ENCODE measurements at regions not wholly inside any gene's neighbourhood (a gene's known extent, or its start where the extent isn't known, plus 50 kb on each side); places are given as distances from the start of the nearest gene placed in this dataset.

DNA sequence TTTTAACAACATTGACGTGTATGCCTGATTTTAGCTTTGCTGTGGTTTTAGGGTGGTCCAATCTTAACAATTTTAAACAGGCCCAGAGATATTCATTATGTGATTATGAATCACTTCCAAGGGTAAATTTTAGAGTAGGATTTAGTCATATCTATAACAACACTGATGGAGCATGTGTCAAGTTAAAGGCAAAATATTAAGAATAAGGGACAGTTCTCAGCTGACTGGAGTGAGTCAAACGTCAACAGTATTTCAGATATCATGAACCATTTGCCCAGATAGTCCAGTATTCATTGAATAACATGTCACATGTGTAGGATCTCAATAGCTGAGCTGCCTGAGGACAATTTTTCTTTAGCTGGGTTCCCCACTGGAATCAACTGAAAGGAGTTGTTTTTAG, 61.3 kb upstream of the VCX2 start:
- Histone ChIP-seq H3K9me3 (no peaks in the 10 kb centered on the region), H3K27ac (no peak overlapping the region), H3K27me3 (no peaks in the 10 kb centered on the region), H3K36me3 (no peaks in the 10 kb centered on the region), H3K4me3 (no peak overlapping the region), H3K4me1 (no peaks in the 10 kb centered on the region)
- TF ChIP-seq, protein P1, sequence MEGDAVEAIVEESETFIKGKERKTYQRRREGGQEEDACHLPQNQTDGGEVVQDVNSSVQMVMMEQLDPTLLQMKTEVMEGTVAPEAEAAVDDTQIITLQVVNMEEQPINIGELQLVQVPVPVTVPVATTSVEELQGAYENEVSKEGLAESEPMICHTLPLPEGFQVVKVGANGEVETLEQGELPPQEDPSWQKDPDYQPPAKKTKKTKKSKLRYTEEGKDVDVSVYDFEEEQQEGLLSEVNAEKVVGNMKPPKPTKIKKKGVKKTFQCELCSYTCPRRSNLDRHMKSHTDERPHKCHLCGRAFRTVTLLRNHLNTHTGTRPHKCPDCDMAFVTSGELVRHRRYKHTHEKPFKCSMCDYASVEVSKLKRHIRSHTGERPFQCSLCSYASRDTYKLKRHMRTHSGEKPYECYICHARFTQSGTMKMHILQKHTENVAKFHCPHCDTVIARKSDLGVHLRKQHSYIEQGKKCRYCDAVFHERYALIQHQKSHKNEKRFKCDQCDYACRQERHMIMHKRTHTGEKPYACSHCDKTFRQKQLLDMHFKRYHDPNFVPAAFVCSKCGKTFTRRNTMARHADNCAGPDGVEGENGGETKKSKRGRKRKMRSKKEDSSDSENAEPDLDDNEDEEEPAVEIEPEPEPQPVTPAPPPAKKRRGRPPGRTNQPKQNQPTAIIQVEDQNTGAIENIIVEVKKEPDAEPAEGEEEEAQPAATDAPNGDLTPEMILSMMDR (IDR thresholded peaks at IDR 0.05) = no peak
- intact Hi-C loops (cut with DNase I) = no loop called here
- no peak for DNase-seq (ENCODE audit: low spot score in 2 of 2)

DNA sequence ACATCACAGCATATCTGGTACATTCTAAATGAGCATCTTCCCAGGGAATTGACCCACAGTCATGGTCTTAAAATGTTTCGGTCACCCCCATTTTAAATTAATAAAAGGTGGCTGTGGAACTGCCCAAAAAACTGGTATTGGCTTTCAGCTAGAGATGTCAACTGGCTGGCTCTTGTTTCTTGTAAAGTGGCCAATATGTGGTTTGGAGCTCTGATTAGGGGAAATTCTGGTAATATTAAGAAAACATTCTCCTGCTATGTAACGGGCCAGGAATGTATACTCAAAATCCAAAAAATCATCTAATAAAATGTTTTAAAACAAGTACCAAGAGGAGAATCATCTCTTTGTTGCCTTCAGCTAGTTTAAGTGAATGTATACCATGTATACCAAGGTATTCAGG, 62.0 kb upstream of the VCX2 start:
- intact Hi-C loops (cut with DNase I) = no loop called here
- TF ChIP-seq, protein P1 (IDR thresholded peaks at IDR 0.05) = no peak
- H3K4me1 ChIP-seq = no peaks in the 10 kb centered on the region
- no peak overlapping the region for H3K27ac ChIP-seq
- no peaks in the 10 kb centered on the region for H3K27me3 ChIP-seq
- H3K36me3 ChIP-seq = no peaks in the 10 kb centered on the region
- no peak for DNase-seq (ENCODE audit: low spot score in 2 of 2)
- no peak overlapping the region for H3K4me3 ChIP-seq
- H3K9me3 ChIP-seq = no peaks in the 10 kb centered on the region

DNA sequence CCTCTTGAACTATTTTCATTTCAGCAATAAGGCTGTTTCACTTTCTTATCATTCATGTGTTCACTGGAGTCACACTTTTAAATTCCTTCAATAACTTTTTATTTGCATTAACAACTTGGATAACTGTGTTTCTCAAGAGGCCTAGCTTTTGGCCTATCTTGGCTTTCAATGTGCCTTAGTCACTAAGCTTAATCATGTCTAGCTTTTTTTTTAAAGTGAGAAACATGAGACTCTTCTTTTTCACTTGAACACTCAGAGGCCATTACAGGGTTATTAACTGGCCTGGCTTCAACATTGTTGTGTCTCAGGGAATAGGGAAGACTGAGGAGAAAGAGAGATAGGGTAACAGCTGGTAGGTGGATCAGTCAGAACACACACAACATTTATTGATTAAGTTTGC, 64.0 kb upstream of the VCX2 start:
- TF ChIP-seq, protein P1 (IDR thresholded peaks at IDR 0.05) = no peak

DNA sequence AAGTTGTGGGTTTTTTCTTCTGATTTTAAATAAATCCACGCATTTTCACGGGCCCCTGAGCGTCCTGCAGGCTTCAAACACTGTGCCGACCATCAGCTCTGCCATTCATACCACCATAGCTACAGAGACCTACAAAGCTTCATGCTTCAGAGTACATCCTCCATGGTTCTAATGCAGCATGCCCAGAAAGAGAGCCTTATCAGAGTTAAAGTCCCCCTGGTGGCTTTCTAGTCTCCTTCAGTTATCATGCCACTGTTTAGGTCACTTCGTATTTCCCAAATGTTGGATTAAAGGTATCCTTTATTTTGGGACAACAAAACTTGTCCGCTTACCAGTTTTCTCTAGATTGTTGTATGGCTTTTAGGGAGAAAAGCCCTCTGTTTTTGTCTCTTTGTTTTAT, 66.7 kb upstream of the VCX2 start:
- no peak for DNase-seq (ENCODE audit: low spot score in 2 of 2)
- no peak overlapping the region for H3K27ac ChIP-seq
- H3K9me3 ChIP-seq = no peaks in the 10 kb centered on the region
- intact Hi-C loops (cut with DNase I) = no loop called here
- no peaks in the 10 kb centered on the region for H3K36me3 ChIP-seq
- TF ChIP-seq, protein P1 (IDR thresholded peaks at IDR 0.05) = no peak
- no peaks in the 10 kb centered on the region for H3K27me3 ChIP-seq
- no peaks in the 10 kb centered on the region for H3K4me1 ChIP-seq
- no peak overlapping the region for H3K4me3 ChIP-seq

More for the DNA sequence above, 64.0 kb upstream of the VCX2 start:
- H3K27ac ChIP-seq = no peak overlapping the region
- no peak overlapping the region for H3K4me3 ChIP-seq
- H3K4me1 ChIP-seq = no peaks in the 10 kb centered on the region
- H3K27me3 ChIP-seq = no peaks in the 10 kb centered on the region
- no peaks in the 10 kb centered on the region for H3K36me3 ChIP-seq
- DNase-seq (ENCODE audit: low spot score in 2 of 2) = no peak
- intact Hi-C loops (cut with DNase I) = no loop called here
- no peaks in the 10 kb centered on the region for H3K9me3 ChIP-seq

DNA sequence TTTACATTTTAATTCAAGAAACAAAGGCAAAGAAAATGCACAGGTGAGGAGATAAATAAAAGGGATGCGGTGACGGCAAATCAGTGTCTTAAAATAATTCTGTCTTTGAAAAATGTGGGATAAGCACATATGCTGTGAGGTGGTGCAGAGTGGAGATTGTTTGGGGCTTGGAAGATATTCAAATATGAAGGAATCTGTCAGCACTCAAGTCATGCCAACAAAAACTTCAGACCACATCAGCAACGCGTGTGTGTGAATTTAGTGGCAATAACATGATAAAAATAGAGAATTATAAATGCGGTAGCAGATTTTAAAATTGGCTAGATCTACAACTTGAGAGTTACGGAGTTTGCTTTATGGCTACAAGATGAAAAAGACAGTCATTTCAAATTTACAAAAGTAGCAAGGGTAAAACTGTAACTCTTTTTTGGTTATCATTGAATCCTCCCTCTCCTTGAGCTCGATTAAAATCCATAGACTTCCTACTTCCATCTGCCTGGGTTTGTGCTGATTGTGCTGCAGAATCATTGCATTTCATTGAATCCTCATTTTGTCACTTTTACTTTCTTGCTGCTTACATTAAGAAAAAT, 71.5 kb upstream of the VCX2 start:
- Histone ChIP-seq H3K27ac (no peak overlapping the region), H3K27me3 (no peaks in the 10 kb centered on the region), H3K4me3 (no peak overlapping the region), H3K36me3 (no peaks in the 10 kb centered on the region), H3K9me3 (no peaks in the 10 kb centered on the region), H3K4me1 (no peaks in the 10 kb centered on the region)
- DNase-seq (ENCODE audit: low spot score in 2 of 2) = no peak
- TF ChIP-seq, protein P1 (IDR thresholded peaks at IDR 0.05) = no peak
- intact Hi-C loops (cut with DNase I) = no loop called here

DNA sequence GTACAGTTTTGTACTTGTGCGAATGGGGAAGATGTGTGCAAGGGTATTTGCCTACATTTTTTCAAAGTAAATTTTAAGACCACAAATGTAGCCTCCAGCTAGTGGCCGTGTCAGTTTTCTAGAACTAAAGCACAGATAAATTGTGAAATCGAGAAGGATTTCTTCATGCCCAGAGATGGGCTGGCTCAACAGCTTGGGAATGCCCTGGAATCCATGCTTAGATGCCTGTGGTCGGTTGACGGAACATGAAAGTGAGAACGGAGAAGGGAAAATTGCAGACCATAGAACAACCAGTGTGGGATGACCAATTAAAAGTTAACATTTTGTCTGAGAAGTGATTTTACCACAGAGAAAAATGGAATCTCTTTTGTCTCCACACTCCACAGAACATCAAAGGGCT, 73.2 kb upstream of the VCX2 start:
- TF ChIP-seq, protein P1 (IDR thresholded peaks at IDR 0.05) = no peak
- intact Hi-C loops (cut with DNase I) = no loop called here

More for the DNA sequence above, 73.2 kb upstream of the VCX2 start:
- H3K27me3 ChIP-seq = no peaks in the 10 kb centered on the region
- DNase-seq (ENCODE audit: low spot score in 2 of 2) = no peak
- no peak overlapping the region for H3K27ac ChIP-seq
- no peaks in the 10 kb centered on the region for H3K4me1 ChIP-seq
- no peaks in the 10 kb centered on the region for H3K9me3 ChIP-seq
- H3K4me3 ChIP-seq = no peak overlapping the region
- H3K36me3 ChIP-seq = no peaks in the 10 kb centered on the region

Measured in ascending aorta (tissue), 2 donors.